GM10266 (cell line): ENCODE measurements at regions not wholly inside any gene's neighbourhood (a gene's known extent, or its start where the extent isn't known, plus 50 kb on each side); places are given as distances from the start of the nearest gene placed in this dataset.
A peak's percentile ranks its signal among the peaks of the same experiment; 100 is the strongest.

Experiments used
- DNase-seq: peaks from one replicate; pipeline ENCODE4 v3.0.0; 2012; ENCODE audit errors: extremely low spot score
- CTCF ChIP-seq: IDR thresholded peaks from 2 replicates; pipeline ENCODE4 v1.5.1; 2012; ENCODE audit warnings: mild to moderate bottlenecking, low read depth; ENCODE audit not compliant: control insufficient read depth, insufficient read depth; ENCODE audit errors: missing control alignments

GRCh38 chr7:126150278-126150958 is 1102.3 kb downstream of the GRM8 start:
- DNase-seq, result no peak
- TF ChIP-seq CTCF, result no peak

GRCh38 chr7:126140858-126141466 is 1111.8 kb downstream of the GRM8 start:
- DNase-seq, result no peak
- no peak for TF ChIP-seq CTCF

DNA sequence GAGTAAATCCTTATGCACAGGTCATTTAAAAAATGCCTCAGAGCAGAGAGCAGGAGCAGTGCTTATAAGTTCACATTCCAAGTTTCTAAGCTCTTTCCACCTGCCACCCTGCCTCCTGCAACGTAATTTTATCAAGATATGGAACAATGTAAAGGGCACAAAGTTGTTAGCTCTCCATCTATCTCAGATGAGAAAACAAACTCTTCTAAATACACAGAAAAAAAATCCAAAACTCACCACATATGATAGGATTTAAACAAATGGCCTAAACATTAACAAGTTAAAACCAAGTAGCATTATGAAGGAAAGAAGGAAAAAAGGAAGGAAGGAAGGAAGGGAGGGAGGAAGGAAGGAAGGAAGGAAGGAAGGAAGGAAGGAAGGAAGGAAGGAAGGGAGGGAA is 1132.8 kb downstream of the GRM8 start:
- TF ChIP-seq CTCF, result no peak
- no peak for DNase-seq

GRCh38 chr7:126103582-126103981 is 1149.2 kb downstream of the GRM8 start:
- no peak for DNase-seq
- TF ChIP-seq CTCF, result no peak

DNA sequence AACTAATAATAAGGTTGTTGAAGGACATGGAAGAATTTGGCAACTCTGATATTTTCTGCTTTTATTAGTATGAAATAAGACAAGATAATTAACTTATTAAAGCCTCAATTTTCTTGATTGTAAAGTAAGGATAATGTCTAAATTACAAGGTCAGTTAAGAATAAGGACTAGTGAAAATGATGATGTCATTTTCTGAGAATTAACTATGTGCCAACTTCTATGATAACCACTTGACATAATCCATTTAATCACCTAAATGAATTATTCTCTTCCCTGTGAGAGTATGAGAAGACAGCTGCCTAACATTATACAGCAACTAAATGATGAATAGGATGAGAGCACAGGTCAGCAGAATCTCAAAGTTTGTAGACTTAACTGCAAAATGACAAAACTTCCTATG is 1153.4 kb upstream of the POT1 start:
- TF ChIP-seq CTCF, result no peak
- DNase-seq, result no peak

DNA sequence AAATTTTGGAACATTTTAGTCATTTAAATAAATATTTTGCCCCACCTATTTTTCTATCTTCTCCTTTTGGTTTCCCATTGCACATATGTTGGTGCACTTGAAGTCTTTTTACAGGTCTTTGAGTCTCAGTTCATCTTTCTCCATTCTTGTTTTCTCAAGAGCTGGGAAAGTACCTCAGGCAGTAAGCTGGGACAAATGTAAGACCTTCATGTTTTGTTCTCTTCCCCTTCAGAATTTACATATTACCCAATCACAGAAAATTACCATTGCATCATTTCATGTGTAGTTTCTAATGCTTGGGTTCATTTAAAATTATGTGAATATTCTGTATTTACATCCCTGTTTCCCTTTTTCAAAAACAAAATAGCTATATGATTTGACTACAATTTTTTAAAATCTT is 1150.0 kb upstream of the POT1 start:
- DNase-seq, result peak; percentile 3
- no peak for TF ChIP-seq CTCF

GRCh38 chr7:126079151-126079550 is 1149.5 kb upstream of the POT1 start:
- DNase-seq, result no peak
- no peak for TF ChIP-seq CTCF
